ENCODE measurements at regions not wholly inside any gene's neighbourhood (a gene's known extent, or its start where the extent isn't known, plus 50 kb on each side); places are given as distances from the start of the nearest gene placed in this dataset.

- TF ChIP-seq, protein P1, sequence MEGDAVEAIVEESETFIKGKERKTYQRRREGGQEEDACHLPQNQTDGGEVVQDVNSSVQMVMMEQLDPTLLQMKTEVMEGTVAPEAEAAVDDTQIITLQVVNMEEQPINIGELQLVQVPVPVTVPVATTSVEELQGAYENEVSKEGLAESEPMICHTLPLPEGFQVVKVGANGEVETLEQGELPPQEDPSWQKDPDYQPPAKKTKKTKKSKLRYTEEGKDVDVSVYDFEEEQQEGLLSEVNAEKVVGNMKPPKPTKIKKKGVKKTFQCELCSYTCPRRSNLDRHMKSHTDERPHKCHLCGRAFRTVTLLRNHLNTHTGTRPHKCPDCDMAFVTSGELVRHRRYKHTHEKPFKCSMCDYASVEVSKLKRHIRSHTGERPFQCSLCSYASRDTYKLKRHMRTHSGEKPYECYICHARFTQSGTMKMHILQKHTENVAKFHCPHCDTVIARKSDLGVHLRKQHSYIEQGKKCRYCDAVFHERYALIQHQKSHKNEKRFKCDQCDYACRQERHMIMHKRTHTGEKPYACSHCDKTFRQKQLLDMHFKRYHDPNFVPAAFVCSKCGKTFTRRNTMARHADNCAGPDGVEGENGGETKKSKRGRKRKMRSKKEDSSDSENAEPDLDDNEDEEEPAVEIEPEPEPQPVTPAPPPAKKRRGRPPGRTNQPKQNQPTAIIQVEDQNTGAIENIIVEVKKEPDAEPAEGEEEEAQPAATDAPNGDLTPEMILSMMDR (conservative IDR thresholded peaks at IDR 0.05): no peak
- TF ChIP-seq ZFX (IDR thresholded peaks at IDR 0.05): no peak
- H3K27ac ChIP-seq: no peak overlapping the region
Measured at GRCh38 chr2:237244976-237245646, 159.4 kb downstream of the COPS8 start.

DNA sequence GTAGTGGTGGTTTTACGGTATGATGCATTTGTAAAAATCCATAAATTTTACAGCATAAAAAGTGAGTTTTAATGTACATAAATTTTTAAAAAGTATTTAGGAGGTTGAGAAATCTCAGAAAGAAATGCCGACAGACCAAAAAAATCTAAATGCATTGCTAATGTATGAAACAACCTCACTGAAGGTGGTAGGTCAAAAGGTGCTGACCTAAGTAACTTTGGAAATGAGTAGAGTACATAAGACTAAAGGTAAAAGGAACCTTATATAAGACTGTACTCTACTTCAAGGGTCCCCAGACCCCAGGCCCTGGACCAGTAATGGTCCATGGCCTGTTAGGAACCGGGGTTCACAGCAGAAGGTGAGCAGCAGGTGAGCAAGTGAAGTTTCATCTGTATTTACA lies 163.4 kb downstream of the COL6A3 start:
- no peak overlapping the region for H3K27ac ChIP-seq
- TF ChIP-seq ZFX (IDR thresholded peaks at IDR 0.05): no peak
- TF ChIP-seq, protein P1 (conservative IDR thresholded peaks at IDR 0.05): no peak

DNA sequence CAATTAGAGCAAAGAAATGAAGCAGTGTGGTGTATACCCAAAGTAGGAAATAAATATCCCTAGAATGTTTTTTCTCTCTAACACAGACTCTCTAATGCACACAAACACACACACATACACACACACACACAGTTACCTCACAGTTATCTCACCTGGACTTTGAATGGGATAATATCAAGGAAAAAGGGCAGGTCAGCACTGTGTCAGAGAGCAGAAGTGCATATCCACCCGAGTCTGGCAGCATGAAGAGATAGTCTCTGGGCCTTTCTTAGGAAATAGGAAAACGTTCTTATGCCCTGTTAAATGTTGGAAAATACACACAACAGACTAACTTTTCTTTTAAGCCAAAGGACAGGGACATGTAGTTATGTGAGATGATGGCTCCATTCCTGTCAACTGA lies 162.0 kb downstream of the COL6A3 start:
- H3K27ac ChIP-seq: no peak overlapping the region
- TF ChIP-seq, protein P1 (conservative IDR thresholded peaks at IDR 0.05): no peak
- TF ChIP-seq ZFX (IDR thresholded peaks at IDR 0.05): no peak

DNA sequence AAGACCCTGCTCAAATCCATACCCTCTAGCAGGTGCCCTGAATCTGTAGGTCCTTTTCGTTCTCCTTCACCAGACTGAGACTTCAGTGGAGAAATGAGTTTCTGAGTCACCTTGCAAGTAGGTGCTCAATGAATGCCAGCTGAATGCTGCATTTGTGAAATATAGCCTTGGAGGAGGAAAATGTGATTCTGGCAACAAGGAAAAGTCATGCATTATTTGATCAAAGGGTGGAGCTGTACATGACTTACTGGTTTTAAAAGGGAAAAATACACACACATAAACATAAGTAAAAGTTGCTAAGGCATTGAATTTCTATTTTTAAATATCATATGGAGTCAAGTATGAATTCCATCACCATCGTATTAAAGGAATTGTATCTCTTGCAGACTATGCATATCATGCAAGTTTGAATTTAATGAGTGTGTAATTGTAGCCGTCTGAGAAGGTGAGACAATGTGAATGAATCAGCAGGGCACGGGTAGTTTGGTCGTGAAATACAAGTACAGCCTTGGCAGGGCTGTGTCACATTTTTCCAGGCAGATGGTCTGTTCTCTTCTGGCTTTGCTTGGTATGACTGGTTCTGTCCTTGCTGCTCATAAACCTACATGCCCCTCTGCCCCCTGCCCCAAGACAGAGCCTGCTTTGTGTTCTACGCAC lies 160.8 kb downstream of the COL6A3 start:
- H3K27ac ChIP-seq: peak overlapping the region; percentile 55
- TF ChIP-seq, protein P1 (conservative IDR thresholded peaks at IDR 0.05): no peak; the same call in 1 of the 2 replicates
- no peak for TF ChIP-seq ZFX (IDR thresholded peaks at IDR 0.05)

GRCh38 chr2:237254369-237254861 lies 159.5 kb downstream of the COL6A3 start:
- TF ChIP-seq, protein P1 (conservative IDR thresholded peaks at IDR 0.05): no peak
- TF ChIP-seq ZFX (IDR thresholded peaks at IDR 0.05): no peak

GRCh38 chr2:237254911-237255578 lies 158.9 kb downstream of the COL6A3 start:
- TF ChIP-seq, protein P1 (conservative IDR thresholded peaks at IDR 0.05): no peak
- no peak for TF ChIP-seq ZFX (IDR thresholded peaks at IDR 0.05)
- no peak overlapping the region for H3K27ac ChIP-seq

More at GRCh38 chr2:237254369-237254861, 159.5 kb downstream of the COL6A3 start:
- H3K27ac ChIP-seq: no peak overlapping the region

DNA sequence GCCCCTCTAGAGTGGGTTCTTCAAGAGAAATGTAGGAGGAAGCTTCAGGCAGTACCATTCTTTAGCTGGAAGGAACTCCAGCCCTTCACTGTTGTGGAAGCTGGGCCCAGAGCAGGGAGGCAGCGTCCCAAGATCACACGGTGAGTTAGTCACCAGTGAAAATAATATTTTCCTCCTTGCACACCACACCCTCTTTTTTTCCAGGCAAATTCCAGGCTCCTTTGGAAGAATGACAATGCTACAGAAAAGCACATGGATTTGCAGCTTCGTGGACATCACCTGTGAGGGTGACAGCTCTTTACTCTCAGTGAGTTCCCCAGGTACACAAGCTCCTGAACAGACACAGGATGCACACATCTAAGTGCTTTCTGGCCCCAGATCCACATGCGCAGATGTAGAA lies 157.1 kb downstream of the COL6A3 start:
- TF ChIP-seq ZFX (IDR thresholded peaks at IDR 0.05): no peak
- TF ChIP-seq, protein P1 (conservative IDR thresholded peaks at IDR 0.05): no peak
- no peak overlapping the region for H3K27ac ChIP-seq
